Islet of Langerhans (tissue), 1 donor: ENCODE measurements at regions not wholly inside any gene's neighbourhood (a gene's known extent, or its start where the extent isn't known, plus 50 kb on each side); places are given as distances from the start of the nearest gene placed in this dataset.

Source experiments
- FAIRE-seq: peaks from one replicate; lab custom pipeline; 2011; peaks lifted over from hg19 to GRCh38; lab: Jason Lieb, UNC

- FAIRE-seq = no peak
Measured at GRCh38 chr6:65938000-65938399, 231.0 kb upstream of the EYS start.

GRCh38 chr6:65935412-65935811 is 228.4 kb upstream of the EYS start:
- FAIRE-seq = no peak

GRCh38 chr6:65933390-65933789 is 226.4 kb upstream of the EYS start:
- FAIRE-seq = no peak

- FAIRE-seq = no peak
Measured at GRCh38 chr6:65927141-65927540, 220.1 kb upstream of the EYS start.

DNA sequence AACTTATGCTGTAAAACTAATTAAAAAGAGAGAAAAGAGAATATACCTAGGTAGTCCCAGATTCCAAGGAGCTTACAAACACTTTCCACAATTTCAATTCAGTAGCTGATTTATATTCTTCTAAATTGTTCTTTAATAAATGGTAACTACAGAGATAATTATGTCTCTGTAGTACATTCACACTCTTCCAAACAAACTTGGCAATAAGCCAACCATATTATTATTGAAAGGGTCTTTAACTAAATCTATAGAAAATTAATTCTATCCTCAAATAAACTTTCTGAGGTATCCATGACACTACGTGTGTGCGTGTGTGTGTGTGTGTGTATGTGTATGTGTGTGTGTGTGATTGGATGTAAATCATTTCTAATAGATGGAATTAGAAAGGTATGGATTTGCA is 217.4 kb upstream of the EYS start:
- no peak for FAIRE-seq

DNA sequence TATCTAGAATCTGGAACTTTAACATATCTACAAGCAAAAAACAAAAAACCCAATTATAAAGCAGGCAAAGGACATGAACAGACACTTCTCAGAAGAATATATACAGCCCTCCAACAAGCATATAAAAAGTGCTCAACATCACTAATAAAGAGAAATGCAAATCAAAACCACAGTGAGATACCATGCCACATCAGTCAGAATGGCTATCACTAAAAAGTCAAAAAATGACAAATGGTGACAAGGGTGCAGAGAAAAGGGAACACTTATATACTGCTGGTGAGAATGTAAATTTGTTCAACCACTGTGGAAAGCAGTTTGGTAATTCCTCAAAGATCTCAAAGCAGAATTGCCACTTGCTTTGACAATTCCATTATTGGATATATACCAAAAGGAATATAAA is 215.0 kb upstream of the EYS start:
- FAIRE-seq = no peak

GRCh38 chr6:65908065-65908464 is 201.0 kb upstream of the EYS start:
- no peak for FAIRE-seq

GRCh38 chr6:65903992-65904391 is 197.0 kb upstream of the EYS start:
- no peak for FAIRE-seq

DNA sequence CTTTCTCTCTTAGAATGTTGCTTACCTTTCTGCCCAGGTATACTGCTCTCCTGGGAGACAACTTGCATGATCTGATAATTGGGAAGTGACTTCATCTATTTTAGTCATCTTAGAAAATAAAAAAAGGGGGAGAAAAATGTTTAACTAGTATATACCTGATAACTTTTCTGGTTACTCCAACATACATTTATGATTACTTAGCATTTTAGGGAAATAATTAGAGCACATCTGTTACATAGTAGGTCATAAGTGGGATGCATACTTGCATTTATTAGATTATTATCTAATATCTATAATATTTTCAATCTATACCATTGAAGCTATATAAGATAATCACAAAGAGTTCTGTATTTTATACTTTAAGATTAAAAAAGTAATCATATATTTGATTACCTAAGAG is 193.9 kb upstream of the EYS start:
- no peak for FAIRE-seq

GRCh38 chr6:65896140-65896539 is 189.1 kb upstream of the EYS start:
- no peak for FAIRE-seq

- no peak for FAIRE-seq
Measured at GRCh38 chr6:65876668-65877067, 169.6 kb upstream of the EYS start.

GRCh38 chr6:65852369-65852852 is 145.4 kb upstream of the EYS start:
- FAIRE-seq = no peak

DNA sequence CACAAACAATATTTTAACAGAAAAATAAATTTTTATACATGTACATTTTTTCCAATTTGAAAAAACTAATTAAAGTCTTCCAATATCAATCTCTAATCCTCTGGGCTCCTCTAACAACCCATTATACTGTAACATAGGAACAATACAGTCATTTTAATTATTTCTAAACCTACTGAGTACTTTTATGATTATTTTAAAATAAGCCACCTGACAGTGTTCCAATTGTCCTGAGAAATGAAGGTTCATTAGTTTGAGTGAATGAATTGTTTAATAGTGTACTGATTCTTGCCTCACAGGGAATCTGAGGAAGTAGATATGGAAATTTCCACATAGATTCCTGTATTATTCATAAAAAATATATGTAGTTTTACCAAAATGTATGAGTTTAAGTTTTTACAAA is 123.1 kb upstream of the EYS start:
- no peak for FAIRE-seq

DNA sequence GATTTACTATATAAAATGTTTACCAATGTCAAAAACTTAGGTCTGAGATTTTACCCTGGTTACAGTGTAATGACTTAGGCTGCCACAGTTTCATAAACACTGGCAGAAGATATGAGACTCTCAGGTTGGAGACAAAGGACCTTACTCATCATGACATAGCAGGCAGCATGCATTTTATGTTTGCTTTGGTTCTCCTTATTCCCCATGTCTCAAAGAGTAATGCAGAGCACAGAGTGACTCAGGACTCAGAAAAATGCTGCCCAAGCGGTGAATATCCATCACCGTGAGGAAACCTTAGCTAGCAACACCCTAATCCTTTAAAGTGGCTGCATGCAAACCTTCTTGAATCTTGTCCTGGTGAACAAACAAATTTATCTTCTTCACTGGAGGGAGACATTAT is 112.1 kb upstream of the EYS start:
- FAIRE-seq = no peak

GRCh38 chr6:65818576-65818975 is 111.5 kb upstream of the EYS start:
- no peak for FAIRE-seq

- no peak for FAIRE-seq
Measured at GRCh38 chr6:65816991-65817390, 110.0 kb upstream of the EYS start.

DNA sequence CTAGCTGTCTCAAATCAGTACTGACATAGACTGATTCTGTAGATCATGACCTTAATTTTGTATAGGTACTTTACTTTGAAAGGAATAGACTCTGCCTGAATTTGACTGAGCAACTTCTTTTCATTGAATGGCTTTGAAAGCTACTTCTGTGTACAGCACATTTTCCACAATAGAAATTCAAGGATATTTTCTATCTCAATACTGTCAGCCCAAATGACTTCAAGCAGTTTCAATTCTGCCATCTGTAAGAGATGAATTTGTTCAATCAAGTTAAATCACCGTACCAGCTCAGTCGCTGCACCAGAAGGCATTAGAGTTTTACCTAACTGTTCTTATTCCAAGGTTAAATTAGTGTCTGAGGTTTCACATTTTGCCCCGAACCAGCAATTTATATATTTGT is 107.0 kb upstream of the EYS start:
- no peak for FAIRE-seq

- FAIRE-seq = no peak
Measured at GRCh38 chr6:65803186-65803585, 96.2 kb upstream of the EYS start.

GRCh38 chr6:65799389-65799788 is 92.4 kb upstream of the EYS start:
- no peak for FAIRE-seq

DNA sequence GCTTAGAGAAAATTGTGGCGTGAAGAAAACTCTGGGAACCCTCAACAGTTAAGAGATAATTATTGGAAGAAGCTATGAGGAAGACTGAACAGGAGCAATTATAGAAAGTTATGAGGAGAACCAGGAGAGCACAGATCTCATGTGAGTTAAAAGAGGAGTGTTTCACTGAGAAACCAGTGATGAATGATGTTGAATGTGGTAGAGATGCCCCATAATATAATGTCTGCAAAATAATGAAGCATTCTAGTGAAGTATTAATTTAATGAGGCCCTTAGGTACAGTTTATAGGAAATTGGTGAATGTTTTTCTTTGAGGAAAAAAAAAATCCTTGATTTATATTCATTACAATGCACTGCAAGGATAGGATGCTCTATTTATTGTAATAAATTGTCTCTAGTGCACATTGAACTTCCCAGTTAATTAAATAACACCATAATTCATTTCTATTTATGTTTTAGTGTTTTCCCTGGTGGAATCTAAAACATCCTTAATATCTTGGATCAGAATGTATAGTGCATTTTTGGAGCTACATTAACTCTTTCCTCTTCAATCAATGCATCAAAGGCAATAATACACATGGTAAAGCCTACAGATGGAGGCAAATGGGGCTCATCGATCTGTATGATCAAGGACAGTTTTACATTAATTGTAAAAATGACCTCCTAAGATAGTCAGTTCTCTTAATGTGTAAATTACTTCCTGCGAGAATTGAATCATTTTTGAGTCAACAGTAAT is 91.4 kb upstream of the EYS start:
- FAIRE-seq = no peak

DNA sequence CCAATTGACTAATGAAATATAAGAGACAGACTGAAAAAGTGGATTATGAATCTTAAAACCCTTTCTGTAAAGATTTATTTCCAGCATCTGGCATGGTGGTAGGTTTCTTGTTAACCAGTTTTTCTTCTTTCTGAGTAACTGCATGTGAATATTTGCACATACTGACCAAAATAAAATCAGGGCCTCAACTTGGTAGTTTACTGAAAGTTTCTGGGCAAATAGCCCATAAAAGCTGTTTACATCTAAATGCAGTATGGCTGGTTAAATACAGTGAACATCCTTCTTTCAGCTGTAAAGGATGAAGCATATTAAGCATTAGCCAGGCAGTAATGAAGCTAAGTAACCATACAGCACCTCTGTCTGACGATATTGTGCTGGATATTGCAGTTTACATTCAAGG is 83.6 kb upstream of the EYS start:
- FAIRE-seq = no peak

- no peak for FAIRE-seq
Measured at GRCh38 chr6:65787787-65788186, 80.8 kb upstream of the EYS start.

GRCh38 chr6:65786815-65787214 is 79.8 kb upstream of the EYS start:
- no peak for FAIRE-seq

- no peak for FAIRE-seq
Measured at GRCh38 chr6:65780691-65781090, 73.7 kb upstream of the EYS start.

DNA sequence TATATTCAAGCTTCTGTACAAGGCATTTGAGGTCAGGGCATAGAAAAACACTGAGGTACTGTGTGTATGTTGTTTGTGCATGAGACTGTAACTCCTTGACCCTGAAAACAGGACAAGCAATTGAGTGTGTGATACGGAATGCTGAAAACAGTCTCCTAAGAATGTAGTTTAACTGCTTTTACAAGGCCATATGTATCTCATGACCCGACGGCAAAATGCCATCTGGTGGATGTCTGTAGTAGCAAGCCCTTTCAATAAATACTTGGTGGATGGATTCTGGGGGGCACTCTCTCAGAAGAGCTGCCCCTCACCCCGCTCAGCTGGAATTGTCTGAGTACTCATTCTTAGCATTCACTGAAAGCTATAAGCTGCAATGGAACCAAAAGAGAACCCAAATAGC is 69.3 kb upstream of the EYS start:
- FAIRE-seq = no peak
